Panc1 (cell line): ENCODE measurements at regions not wholly inside any gene's neighbourhood (a gene's known extent, or its start where the extent isn't known, plus 50 kb on each side); places are given as distances from the start of the nearest gene placed in this dataset.

Experiments used
- ATAC-seq: fragments of 200-7000 bp; cut with Tn5 transposase; 2 replicates; pipeline ENCODE4 v1.9.1; 2020; ENCODE audit warnings: mild to moderate bottlenecking, moderate library complexity
- BruUV-seq: library from RNA; stranded (reverse); fragments of 400-500 nt; replicated peaks from 2 replicates; lab custom pipeline; 2021; lab: Mats Ljungman, UMichigan
- CTCF ChIA-PET: fragments of 300-600 bp; sonication (Branson Sonifier 250); formaldehyde crosslinking; loops from one replicate; lab custom pipeline; 2022; ENCODE audit warnings: antibody characterized with exemption; lab: Charles Lee
- POLR2A ChIA-PET: fragments of 300-600 bp; sonication (Branson Sonifier 250); formaldehyde crosslinking; loops from one replicate; lab custom pipeline; 2022; ENCODE audit warnings: antibody characterized with exemption; lab: Charles Lee
- DNase-seq: peaks from one replicate; pipeline ENCODE4 v3.0.0-alpha.2; 2010; ENCODE audit warnings: low read depth, low spot score
- H3K27ac ChIP-seq: 2 replicates; pipeline ENCODE4 v1.5.1; 2011; ENCODE audit warnings: mild to moderate bottlenecking, low read length, inconsistent platforms
- H3K27me3 ChIP-seq: fragments of 200-500 bp; sonication (Bioruptor generic); 2 replicates; pipeline ENCODE4 v1.6.0; 2014; ENCODE audit warnings: low read length, inconsistent platforms; ENCODE audit not compliant: control insufficient read depth, insufficient read depth
- H3K36me3 ChIP-seq: fragments of 200-500 bp; sonication (Bioruptor generic); 2 replicates; pipeline ENCODE4 v1.5.1; 2014; ENCODE audit warnings: inconsistent platforms, mild to moderate bottlenecking, low read length, moderate library complexity; ENCODE audit not compliant: control insufficient read depth, insufficient read depth
- H3K4me1 ChIP-seq: 2 replicates; pipeline ENCODE4 v1.5.1; 2011; ENCODE audit warnings: inconsistent platforms, mild to moderate bottlenecking, low read length, moderate library complexity; ENCODE audit not compliant: control insufficient read depth, insufficient read depth
- H3K4me3 ChIP-seq, 2 experiments: 2 replicates each; pipeline ENCODE4 v1.5.1; 2011 to 2012; ENCODE audit warnings: low read depth in 2 of 2, low read length in 2 of 2, mild to moderate bottlenecking in 2 of 2, inconsistent platforms in 1 of 2, moderate library complexity in 1 of 2
- H3K9me3 ChIP-seq: fragments of 200-500 bp; sonication (Bioruptor generic); 2 replicates; pipeline ENCODE4 v1.5.1; 2014; ENCODE audit warnings: low read depth, mild to moderate bottlenecking, inconsistent platforms, low read length, moderate library complexity; ENCODE audit not compliant: control insufficient read depth, insufficient read depth
- CTCF ChIP-seq: fragments of 450-650 bp; IDR thresholded peaks from 2 replicates; pipeline ENCODE4 v1.5.1; 2017; ENCODE audit warnings: mild to moderate bottlenecking
- POLR2AphosphoS5 ChIP-seq: IDR thresholded peaks from 2 replicates; pipeline ENCODE4 v1.6.1; 2012; ENCODE audit warnings: mild to moderate bottlenecking, low read depth, low read length, moderate library complexity
- REST ChIP-seq, 2 experiments: IDR thresholded peaks; 2 replicates each; pipeline ENCODE4 v1.6.1; 2011 to 2012; ENCODE audit warnings: low read depth in 2 of 2, control low read depth in 1 of 2, low read length in 1 of 2, mild to moderate bottlenecking in 1 of 2, moderate library complexity in 1 of 2; ENCODE audit not compliant: insufficient read depth in 1 of 2
- SIN3A ChIP-seq: IDR thresholded peaks from 2 replicates; pipeline ENCODE4 v1.6.1; 2012; ENCODE audit warnings: low read depth, mild to moderate bottlenecking, low read length, moderate library complexity, borderline replicate concordance; ENCODE audit not compliant: insufficient read depth
- TCF7L2 ChIP-seq: IDR thresholded peaks from 2 replicates; pipeline ENCODE4 v1.6.1; 2011; ENCODE audit warnings: mild to moderate bottlenecking, low read depth, low read length, inconsistent platforms
- in situ Hi-C: cut with HindIII; loops from 2 replicates; pipeline ENCODE4 v1.10.0; 2016; ENCODE audit warnings: low sequenced_read_pairs, low pct_unique_long_range_greater_than_20kb
- intact Hi-C: fragments of 100-400 bp; cut with micrococcal nuclease; formaldehyde crosslinking; loops from one replicate; pipeline ENCODE4 v1.10.0; 2022; ENCODE audit not compliant: unreplicated experiment

- in situ Hi-C loops, result no loop called here
- Histone ChIP-seq H3K27me3 (no peaks in the 10 kb centered on the region; the same call in 1 of the 2 replicates), H3K4me3 (no peak overlapping the region), H3K9me3 (no peaks in the 10 kb centered on the region), H3K36me3 (no peaks in the 10 kb centered on the region), H3K4me1 (no peaks in the 10 kb centered on the region), H3K27ac (no peak overlapping the region)
- CTCF ChIA-PET, result no interaction called here
- BruUV-seq, result no TSS peak
- intact Hi-C loops, result no loop called here
- POLR2A ChIA-PET, result no interaction called here
- no peak for DNase-seq
- ATAC-seq, result no peak
- TF ChIP-seq TCF7L2, result no peak
- TF ChIP-seq REST (IDR thresholded peaks at IDR 0.05; ENCODE audit: insufficient read depth in 1 of 2, low read depth in 2 of 2, low read length in 1 of 2), result no peak
- no peak for TF ChIP-seq SIN3A
- no peak for TF ChIP-seq POLR2AphosphoS5
- no peak for TF ChIP-seq CTCF
These were observed 349.9 kb upstream of the ZNF507 start for GRCh38 chr19:31995546-31995945.

GRCh38 chr19:32010071-32010470 is 335.3 kb upstream of the ZNF507 start:
- 0 out of 2 replicates have a peak, but pooled peaks cover 4% of the 10 kb centered on the region for H3K27me3 ChIP-seq
- no TSS peak for BruUV-seq
- no peaks in the 10 kb centered on the region for H3K36me3 ChIP-seq
- no peak for DNase-seq
- POLR2A ChIA-PET, result no interaction called here
- H3K9me3 ChIP-seq, result no peaks in the 10 kb centered on the region
- TF ChIP-seq REST (IDR thresholded peaks at IDR 0.05; ENCODE audit: insufficient read depth in 1 of 2, low read depth in 2 of 2, low read length in 1 of 2), result no peak
- TF ChIP-seq POLR2AphosphoS5, result no peak
- no peak for TF ChIP-seq SIN3A
- no peak for TF ChIP-seq TCF7L2
- TF ChIP-seq CTCF, result no peak
- H3K4me3 ChIP-seq, result no peak overlapping the region
- H3K4me1 ChIP-seq, result no peaks in the 10 kb centered on the region
- no peak for ATAC-seq
- no peak overlapping the region for H3K27ac ChIP-seq
- in situ Hi-C loops, result no loop called here
- CTCF ChIA-PET, result interaction anchor here (0.6 kb wide), 1 partner anchor 19 kb away, joined by 3 read pairs; no protein-coding TSS in a partner anchor
- intact Hi-C loops, result no loop called here
